ENCODE measurements at regions not wholly inside any gene's neighbourhood (a gene's known extent, or its start where the extent isn't known, plus 50 kb on each side); places are given as distances from the start of the nearest gene placed in this dataset.

GRCh38 chr11:70568035-70568813 is 169.9 kb downstream of the CTTN start:
- DNase-seq: no peak
- TF ChIP-seq GATA1 (IDR thresholded peaks at IDR 0.05; ENCODE audit: low read depth, low read length) (no peak), POLR2A (IDR thresholded peaks at IDR 0.05; ENCODE audit: low read length) (no peak)

- TF ChIP-seq POLR2A (IDR thresholded peaks at IDR 0.05; ENCODE audit: low read length) (no peak), GATA1 (IDR thresholded peaks at IDR 0.05; ENCODE audit: low read depth, low read length) (no peak)
Measured at GRCh38 chr11:70568814-70569617, 170.7 kb downstream of the CTTN start.

GRCh38 chr11:70569618-70569890 is 171.2 kb downstream of the CTTN start:
- DNase-seq: no peak
- TF ChIP-seq POLR2A (IDR thresholded peaks at IDR 0.05; ENCODE audit: low read length): no peak
- no peak for TF ChIP-seq GATA1 (IDR thresholded peaks at IDR 0.05; ENCODE audit: low read depth, low read length)

More at GRCh38 chr11:70568814-70569617, 170.7 kb downstream of the CTTN start:
- DNase-seq: no peak

- no peak for DNase-seq
- no peak for TF ChIP-seq POLR2A (IDR thresholded peaks at IDR 0.05; ENCODE audit: low read length)
- no peak for TF ChIP-seq GATA1 (IDR thresholded peaks at IDR 0.05; ENCODE audit: low read depth, low read length)
Measured at GRCh38 chr11:70569996-70570692, 171.8 kb downstream of the CTTN start.

GRCh38 chr11:70570693-70571395 is 172.5 kb downstream of the CTTN start:
- no peak for TF ChIP-seq POLR2A (IDR thresholded peaks at IDR 0.05; ENCODE audit: low read length)
- TF ChIP-seq GATA1 (IDR thresholded peaks at IDR 0.05; ENCODE audit: low read depth, low read length): no peak
- DNase-seq: no peak

- DNase-seq: no peak
- no peak for TF ChIP-seq POLR2A (IDR thresholded peaks at IDR 0.05; ENCODE audit: low read length)
- no peak for TF ChIP-seq GATA1 (IDR thresholded peaks at IDR 0.05; ENCODE audit: low read depth, low read length)
Measured at GRCh38 chr11:70572974-70573260, 174.6 kb downstream of the CTTN start.

- no peak for DNase-seq
- TF ChIP-seq POLR2A (IDR thresholded peaks at IDR 0.05; ENCODE audit: low read length): no peak
- TF ChIP-seq GATA1 (IDR thresholded peaks at IDR 0.05; ENCODE audit: low read depth, low read length): no peak
Measured at GRCh38 chr11:70573701-70574151, 175.4 kb downstream of the CTTN start.

- TF ChIP-seq GATA1 (IDR thresholded peaks at IDR 0.05; ENCODE audit: low read depth, low read length) (no peak), POLR2A (IDR thresholded peaks at IDR 0.05; ENCODE audit: low read length) (no peak)
- DNase-seq: no peak
Measured at GRCh38 chr11:70574725-70575347, 176.5 kb downstream of the CTTN start.

- DNase-seq: no peak
- TF ChIP-seq GATA1 (IDR thresholded peaks at IDR 0.05; ENCODE audit: low read depth, low read length) (no peak), POLR2A (IDR thresholded peaks at IDR 0.05; ENCODE audit: low read length) (no peak)
Measured at GRCh38 chr11:70575396-70576060, 177.2 kb downstream of the CTTN start.

GRCh38 chr11:70577258-70577603 is 178.9 kb downstream of the CTTN start:
- TF ChIP-seq POLR2A (IDR thresholded peaks at IDR 0.05; ENCODE audit: low read length) (no peak), GATA1 (IDR thresholded peaks at IDR 0.05; ENCODE audit: low read depth, low read length) (no peak)
- DNase-seq: no peak

- TF ChIP-seq POLR2A (IDR thresholded peaks at IDR 0.05; ENCODE audit: low read length): no peak
- TF ChIP-seq GATA1 (IDR thresholded peaks at IDR 0.05; ENCODE audit: low read depth, low read length): no peak
- DNase-seq: no peak
Measured at GRCh38 chr11:70577948-70578347, 179.6 kb downstream of the CTTN start.

GRCh38 chr11:70578371-70578770 is 180.0 kb downstream of the CTTN start:
- no peak for TF ChIP-seq GATA1 (IDR thresholded peaks at IDR 0.05; ENCODE audit: low read depth, low read length)
- no peak for TF ChIP-seq POLR2A (IDR thresholded peaks at IDR 0.05; ENCODE audit: low read length)
- DNase-seq: no peak

GRCh38 chr11:70578831-70579230 is 180.5 kb downstream of the CTTN start:
- no peak for DNase-seq
- TF ChIP-seq GATA1 (IDR thresholded peaks at IDR 0.05; ENCODE audit: low read depth, low read length) (no peak), POLR2A (IDR thresholded peaks at IDR 0.05; ENCODE audit: low read length) (no peak)

All from erythroblast (primary cell).